ENCODE measurements at regions not wholly inside any gene's neighbourhood (a gene's known extent, or its start where the extent isn't known, plus 50 kb on each side); places are given as distances from the start of the nearest gene placed in this dataset.
"Not testable (repeated sequence)": the region's sequence is repeated elsewhere in the genome, so short reads cannot be mapped to it uniquely, and the experiment has no call there.

GRCh38 chr10:118901906-118902305, 127.6 kb upstream of the NANOS1 start:
- H3K9me3 ChIP-seq (ENCODE audit: insufficient read depth, low read length): no peaks in the 10 kb centered on the region
- no peak for TF ChIP-seq EZH2phosphoT487 (conservative IDR thresholded peaks at IDR 0.05; ENCODE audit: low read length)
- TF ChIP-seq, protein P1, sequence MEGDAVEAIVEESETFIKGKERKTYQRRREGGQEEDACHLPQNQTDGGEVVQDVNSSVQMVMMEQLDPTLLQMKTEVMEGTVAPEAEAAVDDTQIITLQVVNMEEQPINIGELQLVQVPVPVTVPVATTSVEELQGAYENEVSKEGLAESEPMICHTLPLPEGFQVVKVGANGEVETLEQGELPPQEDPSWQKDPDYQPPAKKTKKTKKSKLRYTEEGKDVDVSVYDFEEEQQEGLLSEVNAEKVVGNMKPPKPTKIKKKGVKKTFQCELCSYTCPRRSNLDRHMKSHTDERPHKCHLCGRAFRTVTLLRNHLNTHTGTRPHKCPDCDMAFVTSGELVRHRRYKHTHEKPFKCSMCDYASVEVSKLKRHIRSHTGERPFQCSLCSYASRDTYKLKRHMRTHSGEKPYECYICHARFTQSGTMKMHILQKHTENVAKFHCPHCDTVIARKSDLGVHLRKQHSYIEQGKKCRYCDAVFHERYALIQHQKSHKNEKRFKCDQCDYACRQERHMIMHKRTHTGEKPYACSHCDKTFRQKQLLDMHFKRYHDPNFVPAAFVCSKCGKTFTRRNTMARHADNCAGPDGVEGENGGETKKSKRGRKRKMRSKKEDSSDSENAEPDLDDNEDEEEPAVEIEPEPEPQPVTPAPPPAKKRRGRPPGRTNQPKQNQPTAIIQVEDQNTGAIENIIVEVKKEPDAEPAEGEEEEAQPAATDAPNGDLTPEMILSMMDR (IDR thresholded peaks at IDR 0.05; ENCODE audit: insufficient read depth, low read length, poor library complexity, severe bottlenecking): no peak
- H3K9ac ChIP-seq (ENCODE audit: low read length): no peak overlapping the region
- no peak overlapping the region for H3K27ac ChIP-seq (ENCODE audit: low read depth, low read length)
- H3K4me2 ChIP-seq (ENCODE audit: low read depth, low read length, poor library complexity, severe bottlenecking): no peak overlapping the region
- H3K79me2 ChIP-seq (ENCODE audit: insufficient read depth, low read length): no peaks in the 10 kb centered on the region
- H3K4me3 ChIP-seq (ENCODE audit: insufficient read depth, low read length, poor library complexity, severe bottlenecking): no peak overlapping the region
- H4K20me1 ChIP-seq (ENCODE audit: low read depth, low read length): no peaks in the 10 kb centered on the region
- H3F3A ChIP-seq (ENCODE audit: insufficient read depth): no peaks in the 10 kb centered on the region
- H3K9me2 ChIP-seq (replicated peaks; ENCODE audit: insufficient read depth, low read length): no peaks in the 10 kb centered on the region
- H3K36me3 ChIP-seq (ENCODE audit: low read length): no peaks in the 10 kb centered on the region
- H3K27me3 ChIP-seq (ENCODE audit: low read length): no peaks in the 10 kb centered on the region
- no peak overlapping the region for H2AFZ ChIP-seq (ENCODE audit: low read depth, low read length, severe bottlenecking)

- H2AFZ ChIP-seq (ENCODE audit: low read depth, low read length, severe bottlenecking); H3K79me2 ChIP-seq (ENCODE audit: insufficient read depth, low read length); H3K4me2 ChIP-seq (ENCODE audit: low read depth, low read length, poor library complexity, severe bottlenecking); H3K4me3 ChIP-seq (ENCODE audit: insufficient read depth, low read length, poor library complexity, severe bottlenecking); H3K9me2 ChIP-seq (replicated peaks; ENCODE audit: insufficient read depth, low read length); H3F3A ChIP-seq (ENCODE audit: insufficient read depth); H3K27ac ChIP-seq (ENCODE audit: low read depth, low read length); H4K20me1 ChIP-seq (ENCODE audit: low read depth, low read length); H3K27me3 ChIP-seq (ENCODE audit: low read length); H3K9me3 ChIP-seq (ENCODE audit: insufficient read depth, low read length); H3K36me3 ChIP-seq (ENCODE audit: low read length); H3K9ac ChIP-seq (ENCODE audit: low read length): not testable (repeated sequence)
Measured at GRCh38 chr10:118902656-118903055, 126.9 kb upstream of the NANOS1 start.

DNA sequence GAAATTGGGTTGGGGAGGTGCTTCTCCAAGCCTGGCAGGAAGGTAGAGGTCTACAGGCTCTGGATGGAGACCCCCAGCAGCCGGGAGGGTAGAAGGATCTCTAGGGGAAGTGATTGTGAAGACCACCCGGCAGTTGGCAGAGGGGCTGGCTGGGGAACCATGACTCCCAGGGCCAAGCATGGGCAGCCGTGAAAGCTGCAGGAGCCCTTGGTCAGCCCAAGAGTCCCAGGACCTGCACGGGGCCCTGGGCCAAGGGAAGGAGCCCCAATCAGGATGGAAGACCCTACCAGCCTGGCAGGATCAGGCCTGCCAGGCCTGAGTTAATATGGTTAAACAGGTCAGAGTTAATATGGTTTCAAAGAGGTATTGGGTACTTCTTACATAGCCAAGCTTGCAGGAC, 126.3 kb upstream of the NANOS1 start:
- TF ChIP-seq, protein P1 (IDR thresholded peaks at IDR 0.05; ENCODE audit: insufficient read depth, low read length, poor library complexity, severe bottlenecking): no peak
- TF ChIP-seq EZH2phosphoT487 (conservative IDR thresholded peaks at IDR 0.05; ENCODE audit: low read length): no peak
- H3K27me3 ChIP-seq (ENCODE audit: low read length): no peaks in the 10 kb centered on the region
- no peaks in the 10 kb centered on the region for H3K79me2 ChIP-seq (ENCODE audit: insufficient read depth, low read length)
- no peak overlapping the region for H3K4me2 ChIP-seq (ENCODE audit: low read depth, low read length, poor library complexity, severe bottlenecking)
- H3K9ac ChIP-seq (ENCODE audit: low read length): no peak overlapping the region
- H3K36me3 ChIP-seq (ENCODE audit: low read length): no peaks in the 10 kb centered on the region
- no peaks in the 10 kb centered on the region for H3K9me2 ChIP-seq (replicated peaks; ENCODE audit: insufficient read depth, low read length)
- no peaks in the 10 kb centered on the region for H3F3A ChIP-seq (ENCODE audit: insufficient read depth)
- H3K9me3 ChIP-seq (ENCODE audit: insufficient read depth, low read length): no peaks in the 10 kb centered on the region
- no peak overlapping the region for H2AFZ ChIP-seq (ENCODE audit: low read depth, low read length, severe bottlenecking)
- H4K20me1 ChIP-seq (ENCODE audit: low read depth, low read length): no peaks in the 10 kb centered on the region
- H3K4me3 ChIP-seq (ENCODE audit: insufficient read depth, low read length, poor library complexity, severe bottlenecking): no peak overlapping the region
- no peak overlapping the region for H3K27ac ChIP-seq (ENCODE audit: low read depth, low read length)

DNA sequence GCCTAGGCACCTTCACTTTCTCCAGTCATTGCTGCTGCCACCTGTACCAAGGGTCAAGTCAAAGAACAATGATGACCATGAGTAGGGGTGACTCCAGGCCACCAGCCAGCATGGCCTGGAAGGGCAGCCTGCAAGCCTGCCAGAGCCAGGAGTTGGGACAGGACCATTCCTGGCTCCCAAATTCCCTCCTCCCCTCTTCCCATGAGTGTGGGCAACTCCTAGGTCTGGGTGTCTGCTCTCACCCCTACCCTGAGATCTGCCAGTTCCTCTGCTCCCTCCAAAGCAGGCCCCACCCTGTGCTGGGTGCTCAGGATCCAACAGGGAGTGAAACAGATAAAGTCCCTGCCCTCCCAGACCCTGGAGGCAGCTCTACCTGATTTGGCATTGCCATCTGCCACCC, 125.8 kb upstream of the NANOS1 start:
- Histone ChIP-seq H3F3A (ENCODE audit: insufficient read depth) (no peaks in the 10 kb centered on the region), H3K9me2 (replicated peaks; ENCODE audit: insufficient read depth, low read length) (no peaks in the 10 kb centered on the region), H3K79me2 (ENCODE audit: insufficient read depth, low read length) (no peaks in the 10 kb centered on the region), H3K36me3 (ENCODE audit: low read length) (no peaks in the 10 kb centered on the region), H2AFZ (ENCODE audit: low read depth, low read length, severe bottlenecking) (no peak overlapping the region), H3K27ac (ENCODE audit: low read depth, low read length) (no peak overlapping the region), H3K4me3 (ENCODE audit: insufficient read depth, low read length, poor library complexity, severe bottlenecking) (no peak overlapping the region), H3K27me3 (ENCODE audit: low read length) (no peaks in the 10 kb centered on the region), H4K20me1 (ENCODE audit: low read depth, low read length) (no peaks in the 10 kb centered on the region), H3K9me3 (ENCODE audit: insufficient read depth, low read length) (no peaks in the 10 kb centered on the region), H3K4me2 (ENCODE audit: low read depth, low read length, poor library complexity, severe bottlenecking) (no peak overlapping the region), H3K9ac (ENCODE audit: low read length) (no peak overlapping the region)
- TF ChIP-seq, protein P1 (IDR thresholded peaks at IDR 0.05; ENCODE audit: insufficient read depth, low read length, poor library complexity, severe bottlenecking): no peak
- TF ChIP-seq EZH2phosphoT487 (conservative IDR thresholded peaks at IDR 0.05; ENCODE audit: low read length): no peak

Data from SU-DHL-6 (cell line).